AG10803 (cell line): ENCODE measurements at regions not wholly inside any gene's neighbourhood (a gene's known extent, or its start where the extent isn't known, plus 50 kb on each side); places are given as distances from the start of the nearest gene placed in this dataset.

Experiments used
- DNase-seq: peaks from one replicate; pipeline ENCODE4 v3.0.0; 2010; ENCODE audit warnings: low read depth
- H3K4me3 ChIP-seq: 2 replicates; pipeline ENCODE4 v1.5.1; 2011; ENCODE audit warnings: mild to moderate bottlenecking, low read length, control low read depth
- TF ChIP-seq, protein P1 (sequence below): conservative IDR thresholded peaks from 2 replicates; pipeline ENCODE4 v1.5.1; 2011; ENCODE audit warnings: mild to moderate bottlenecking, low read length, control low read depth, inconsistent platforms

GRCh38 chr9:81190659-81191058 is 498.7 kb downstream of the TLE1 start:
- TF ChIP-seq, protein P1, sequence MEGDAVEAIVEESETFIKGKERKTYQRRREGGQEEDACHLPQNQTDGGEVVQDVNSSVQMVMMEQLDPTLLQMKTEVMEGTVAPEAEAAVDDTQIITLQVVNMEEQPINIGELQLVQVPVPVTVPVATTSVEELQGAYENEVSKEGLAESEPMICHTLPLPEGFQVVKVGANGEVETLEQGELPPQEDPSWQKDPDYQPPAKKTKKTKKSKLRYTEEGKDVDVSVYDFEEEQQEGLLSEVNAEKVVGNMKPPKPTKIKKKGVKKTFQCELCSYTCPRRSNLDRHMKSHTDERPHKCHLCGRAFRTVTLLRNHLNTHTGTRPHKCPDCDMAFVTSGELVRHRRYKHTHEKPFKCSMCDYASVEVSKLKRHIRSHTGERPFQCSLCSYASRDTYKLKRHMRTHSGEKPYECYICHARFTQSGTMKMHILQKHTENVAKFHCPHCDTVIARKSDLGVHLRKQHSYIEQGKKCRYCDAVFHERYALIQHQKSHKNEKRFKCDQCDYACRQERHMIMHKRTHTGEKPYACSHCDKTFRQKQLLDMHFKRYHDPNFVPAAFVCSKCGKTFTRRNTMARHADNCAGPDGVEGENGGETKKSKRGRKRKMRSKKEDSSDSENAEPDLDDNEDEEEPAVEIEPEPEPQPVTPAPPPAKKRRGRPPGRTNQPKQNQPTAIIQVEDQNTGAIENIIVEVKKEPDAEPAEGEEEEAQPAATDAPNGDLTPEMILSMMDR = no peak
- no peak overlapping the region for H3K4me3 ChIP-seq
- no peak for DNase-seq

GRCh38 chr9:81183761-81184160 is 505.6 kb downstream of the TLE1 start:
- DNase-seq = no peak
- TF ChIP-seq, protein P1 = no peak
- no peak overlapping the region for H3K4me3 ChIP-seq

GRCh38 chr9:81182431-81182830 is 506.9 kb downstream of the TLE1 start:
- TF ChIP-seq, protein P1 = no peak
- no peak overlapping the region for H3K4me3 ChIP-seq
- DNase-seq = no peak

DNA sequence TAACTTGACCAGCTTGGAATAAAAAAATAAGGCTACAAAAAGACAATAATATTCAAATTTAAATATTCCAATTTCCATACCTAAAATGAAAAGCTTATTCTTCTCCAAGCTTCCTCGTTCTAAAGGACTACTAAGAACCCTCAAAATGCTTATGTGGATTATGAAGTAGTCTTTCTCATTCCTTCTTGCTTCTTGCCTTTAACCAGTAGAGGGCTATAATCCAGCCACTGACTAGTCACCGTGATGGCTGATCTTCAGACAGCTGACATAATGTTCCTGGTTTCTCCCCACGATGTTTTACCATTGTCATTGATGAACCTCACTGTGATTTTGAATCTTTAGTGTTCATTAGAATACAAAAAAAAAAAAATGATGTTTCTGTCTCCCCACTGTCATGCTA is 515.3 kb downstream of the TLE1 start:
- no peak overlapping the region for H3K4me3 ChIP-seq
- TF ChIP-seq, protein P1 = no peak
- no peak for DNase-seq

DNA sequence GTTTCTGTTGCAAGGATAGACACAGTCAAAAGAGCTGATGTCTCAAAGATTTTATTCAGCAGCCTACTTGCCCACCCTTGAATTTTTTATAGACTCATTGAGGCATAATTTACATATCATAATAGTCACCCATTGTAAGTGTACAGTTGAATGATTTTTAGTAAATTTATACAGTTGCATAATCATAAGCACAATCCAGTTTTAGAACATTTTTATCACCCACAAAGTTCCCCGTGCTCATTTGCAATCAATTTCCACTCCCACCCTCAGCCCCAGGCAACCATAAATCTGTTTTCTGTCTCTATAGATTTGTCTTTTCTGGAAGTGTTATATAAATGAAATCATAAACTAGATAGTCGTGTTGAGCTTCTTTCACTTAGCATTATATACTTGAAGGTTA is 517.7 kb downstream of the TLE1 start:
- TF ChIP-seq, protein P1 = no peak
- DNase-seq = no peak
- no peak overlapping the region for H3K4me3 ChIP-seq

GRCh38 chr9:81162361-81162760 is 527.0 kb downstream of the TLE1 start:
- no peak for DNase-seq
- TF ChIP-seq, protein P1 = no peak
- H3K4me3 ChIP-seq = no peak overlapping the region

DNA sequence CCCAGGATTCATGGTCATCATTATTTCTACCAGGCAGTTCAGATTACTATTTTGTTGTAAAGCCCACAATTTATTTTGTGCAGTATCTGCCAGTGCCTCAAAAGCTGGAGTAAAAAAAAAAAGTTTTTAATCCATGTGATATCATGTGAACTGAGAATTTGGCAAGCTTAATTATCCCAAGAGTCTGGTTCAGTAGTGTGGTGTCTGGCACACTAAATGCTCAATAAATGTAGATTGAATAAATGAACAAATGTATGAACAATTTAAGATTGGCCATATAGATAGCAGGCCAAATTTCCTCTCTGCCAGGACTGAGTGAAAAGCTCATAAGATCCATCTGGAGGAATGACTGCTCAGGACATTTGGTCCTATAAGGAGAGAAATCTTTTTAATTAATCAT is 533.0 kb downstream of the TLE1 start:
- TF ChIP-seq, protein P1 = no peak
- no peak for DNase-seq

More for the DNA sequence above, 533.0 kb downstream of the TLE1 start:
- no peak overlapping the region for H3K4me3 ChIP-seq
